ENCODE measurements at regions not wholly inside any gene's neighbourhood (a gene's known extent, or its start where the extent isn't known, plus 50 kb on each side); places are given as distances from the start of the nearest gene placed in this dataset.
"Not testable (repeated sequence)": the region's sequence is repeated elsewhere in the genome, so short reads cannot be mapped to it uniquely, and the experiment has no call there.

DNA sequence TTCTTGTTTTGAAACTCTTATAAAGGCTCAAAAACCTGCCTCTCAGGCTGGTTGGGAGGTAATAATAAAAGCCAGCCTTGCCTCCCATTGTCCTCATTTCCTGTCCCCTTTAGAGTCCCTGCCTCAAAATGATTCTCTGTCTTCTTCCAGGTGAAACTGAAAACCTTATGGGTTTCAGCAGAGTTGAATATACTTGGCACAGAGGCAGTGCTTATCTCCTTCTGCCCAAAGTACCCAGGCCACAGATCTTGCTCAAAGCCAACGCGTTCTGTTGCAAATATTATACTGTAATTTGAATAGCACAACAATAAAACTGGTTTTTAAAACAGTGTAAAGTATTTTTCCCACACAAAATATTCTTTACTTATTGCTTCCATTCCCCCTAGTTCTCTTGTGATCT lies 183.1 kb upstream of the GIMD1 start:
- no peak for TF ChIP-seq ZFX (IDR thresholded peaks at IDR 0.05; ENCODE audit: borderline replicate concordance)
- TF ChIP-seq, protein P1, sequence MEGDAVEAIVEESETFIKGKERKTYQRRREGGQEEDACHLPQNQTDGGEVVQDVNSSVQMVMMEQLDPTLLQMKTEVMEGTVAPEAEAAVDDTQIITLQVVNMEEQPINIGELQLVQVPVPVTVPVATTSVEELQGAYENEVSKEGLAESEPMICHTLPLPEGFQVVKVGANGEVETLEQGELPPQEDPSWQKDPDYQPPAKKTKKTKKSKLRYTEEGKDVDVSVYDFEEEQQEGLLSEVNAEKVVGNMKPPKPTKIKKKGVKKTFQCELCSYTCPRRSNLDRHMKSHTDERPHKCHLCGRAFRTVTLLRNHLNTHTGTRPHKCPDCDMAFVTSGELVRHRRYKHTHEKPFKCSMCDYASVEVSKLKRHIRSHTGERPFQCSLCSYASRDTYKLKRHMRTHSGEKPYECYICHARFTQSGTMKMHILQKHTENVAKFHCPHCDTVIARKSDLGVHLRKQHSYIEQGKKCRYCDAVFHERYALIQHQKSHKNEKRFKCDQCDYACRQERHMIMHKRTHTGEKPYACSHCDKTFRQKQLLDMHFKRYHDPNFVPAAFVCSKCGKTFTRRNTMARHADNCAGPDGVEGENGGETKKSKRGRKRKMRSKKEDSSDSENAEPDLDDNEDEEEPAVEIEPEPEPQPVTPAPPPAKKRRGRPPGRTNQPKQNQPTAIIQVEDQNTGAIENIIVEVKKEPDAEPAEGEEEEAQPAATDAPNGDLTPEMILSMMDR (IDR thresholded peaks at IDR 0.05) = no peak
- H3K27ac ChIP-seq = no peak overlapping the region

- TF ChIP-seq, protein P1 (IDR thresholded peaks at IDR 0.05) = no peak
Measured at GRCh38 chr4:106548446-106549044, 180.0 kb upstream of the GIMD1 start.

GRCh38 chr4:106546370-106546769 lies 177.8 kb upstream of the GIMD1 start:
- TF ChIP-seq ZFX (IDR thresholded peaks at IDR 0.05; ENCODE audit: borderline replicate concordance) = no peak
- TF ChIP-seq, protein P1 (IDR thresholded peaks at IDR 0.05) = no peak
- H3K27ac ChIP-seq = no peak overlapping the region

More at GRCh38 chr4:106548446-106549044, 180.0 kb upstream of the GIMD1 start:
- H3K27ac ChIP-seq = no peak overlapping the region

DNA sequence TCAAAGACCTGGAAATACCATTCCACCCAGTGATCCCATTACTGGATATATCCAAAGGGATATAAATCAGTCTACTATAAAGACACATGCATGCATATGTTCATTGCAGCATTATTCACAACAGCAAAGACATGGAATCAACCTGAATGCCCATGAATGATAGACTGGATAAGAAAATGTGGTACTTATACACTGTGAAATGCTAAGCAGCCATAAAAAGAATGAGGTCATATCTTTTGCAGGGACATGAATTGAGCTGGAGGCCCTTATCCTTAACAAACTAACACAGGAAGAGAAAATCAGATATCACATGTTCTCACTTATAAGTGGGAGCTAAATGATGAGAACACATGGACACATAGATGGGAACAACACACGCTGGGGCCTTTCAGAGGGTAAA lies 174.0 kb upstream of the GIMD1 start:
- H3K27ac ChIP-seq = not testable (repeated sequence)

GRCh38 chr4:106541253-106541652 lies 172.7 kb upstream of the GIMD1 start:
- H3K27ac ChIP-seq = no peak overlapping the region
- TF ChIP-seq, protein P1 (IDR thresholded peaks at IDR 0.05) = no peak
- no peak for TF ChIP-seq ZFX (IDR thresholded peaks at IDR 0.05; ENCODE audit: borderline replicate concordance)

- no peak overlapping the region for H3K27ac ChIP-seq
- TF ChIP-seq, protein P1 (IDR thresholded peaks at IDR 0.05) = no peak
- no peak for TF ChIP-seq ZFX (IDR thresholded peaks at IDR 0.05; ENCODE audit: borderline replicate concordance)
Measured at GRCh38 chr4:106530821-106531220, 162.2 kb upstream of the GIMD1 start.

DNA sequence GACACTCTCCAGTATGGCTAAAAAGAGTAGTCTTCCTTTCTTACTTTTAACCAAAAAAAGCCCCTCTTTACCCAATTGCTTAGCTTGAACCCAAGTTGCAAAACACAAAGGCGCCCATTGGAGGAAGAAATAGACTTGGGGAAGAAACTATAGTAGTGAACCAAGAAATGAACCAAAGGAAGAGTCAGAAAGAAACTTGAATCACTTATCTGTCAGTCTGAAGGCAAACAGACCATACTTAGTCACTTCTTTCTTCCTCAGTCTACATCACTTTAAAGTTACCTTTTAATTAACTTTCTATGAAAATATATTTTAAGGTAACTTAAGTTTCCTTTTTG lies 161.4 kb upstream of the GIMD1 start:
- no peak overlapping the region for H3K27ac ChIP-seq
- TF ChIP-seq, protein P1 (IDR thresholded peaks at IDR 0.05) = no peak
- TF ChIP-seq ZFX (IDR thresholded peaks at IDR 0.05; ENCODE audit: borderline replicate concordance) = no peak

- TF ChIP-seq, protein P1 (IDR thresholded peaks at IDR 0.05) = no peak
- no peak for TF ChIP-seq ZFX (IDR thresholded peaks at IDR 0.05; ENCODE audit: borderline replicate concordance)
- no peak overlapping the region for H3K27ac ChIP-seq
Measured at GRCh38 chr4:106529348-106530023, 160.9 kb upstream of the GIMD1 start.
